C4-2B (cell line): ENCODE measurements at regions not wholly inside any gene's neighbourhood (a gene's known extent, or its start where the extent isn't known, plus 50 kb on each side); places are given as distances from the start of the nearest gene placed in this dataset.

Experiments used
- ZFX ChIP-seq: fragments of 450-650 bp; IDR thresholded peaks from 2 replicates; pipeline ENCODE4 v1.6.1; 2017
- TF ChIP-seq, protein P1 (sequence below): fragments of 450-650 bp; conservative IDR thresholded peaks from 2 replicates; pipeline ENCODE4 v1.5.1; 2017; ENCODE audit warnings: mild to moderate bottlenecking

DNA sequence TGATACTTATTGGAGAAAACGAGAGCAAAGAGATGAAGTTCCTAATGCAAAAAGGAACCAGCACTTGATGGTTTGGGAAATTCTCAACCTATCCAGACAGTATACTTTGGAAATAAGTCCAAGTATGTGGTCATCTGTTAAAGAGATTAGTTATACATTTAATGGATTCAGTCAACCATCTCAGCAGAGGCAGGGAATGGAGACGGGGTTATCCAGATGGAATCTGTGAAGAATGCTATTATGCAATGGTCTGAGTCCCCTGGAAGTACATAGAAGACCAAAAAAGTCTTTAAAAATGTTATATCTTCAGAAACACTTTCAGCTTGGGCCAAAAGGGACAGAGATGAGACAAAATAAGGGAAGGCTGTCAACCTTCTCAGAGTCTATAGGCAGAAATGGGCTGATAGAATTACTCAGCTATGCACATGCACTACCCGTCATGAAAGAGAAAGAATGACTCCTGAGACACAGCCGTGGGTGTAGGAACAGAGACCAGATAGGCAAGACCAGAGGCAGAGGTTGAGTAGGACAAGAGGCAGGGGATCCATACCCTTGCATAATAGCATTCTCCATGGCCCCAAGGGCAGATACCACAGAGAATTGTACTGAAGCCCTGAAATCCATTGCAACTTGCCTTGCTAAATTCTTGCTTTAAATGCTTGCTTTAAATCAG is 738.8 kb upstream of the POT1 start:
- TF ChIP-seq, protein P1, sequence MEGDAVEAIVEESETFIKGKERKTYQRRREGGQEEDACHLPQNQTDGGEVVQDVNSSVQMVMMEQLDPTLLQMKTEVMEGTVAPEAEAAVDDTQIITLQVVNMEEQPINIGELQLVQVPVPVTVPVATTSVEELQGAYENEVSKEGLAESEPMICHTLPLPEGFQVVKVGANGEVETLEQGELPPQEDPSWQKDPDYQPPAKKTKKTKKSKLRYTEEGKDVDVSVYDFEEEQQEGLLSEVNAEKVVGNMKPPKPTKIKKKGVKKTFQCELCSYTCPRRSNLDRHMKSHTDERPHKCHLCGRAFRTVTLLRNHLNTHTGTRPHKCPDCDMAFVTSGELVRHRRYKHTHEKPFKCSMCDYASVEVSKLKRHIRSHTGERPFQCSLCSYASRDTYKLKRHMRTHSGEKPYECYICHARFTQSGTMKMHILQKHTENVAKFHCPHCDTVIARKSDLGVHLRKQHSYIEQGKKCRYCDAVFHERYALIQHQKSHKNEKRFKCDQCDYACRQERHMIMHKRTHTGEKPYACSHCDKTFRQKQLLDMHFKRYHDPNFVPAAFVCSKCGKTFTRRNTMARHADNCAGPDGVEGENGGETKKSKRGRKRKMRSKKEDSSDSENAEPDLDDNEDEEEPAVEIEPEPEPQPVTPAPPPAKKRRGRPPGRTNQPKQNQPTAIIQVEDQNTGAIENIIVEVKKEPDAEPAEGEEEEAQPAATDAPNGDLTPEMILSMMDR, result no peak
- no peak for TF ChIP-seq ZFX
